Suppressor macrophage (primary cell): ENCODE measurements at regions not wholly inside any gene's neighbourhood (a gene's known extent, or its start where the extent isn't known, plus 50 kb on each side); places are given as distances from the start of the nearest gene placed in this dataset.

Experiments used
- DNase-seq, 4 experiments: peaks; one replicate each; pipeline ENCODE4 v3.0.0-alpha.2; 2020 to 2022

DNA sequence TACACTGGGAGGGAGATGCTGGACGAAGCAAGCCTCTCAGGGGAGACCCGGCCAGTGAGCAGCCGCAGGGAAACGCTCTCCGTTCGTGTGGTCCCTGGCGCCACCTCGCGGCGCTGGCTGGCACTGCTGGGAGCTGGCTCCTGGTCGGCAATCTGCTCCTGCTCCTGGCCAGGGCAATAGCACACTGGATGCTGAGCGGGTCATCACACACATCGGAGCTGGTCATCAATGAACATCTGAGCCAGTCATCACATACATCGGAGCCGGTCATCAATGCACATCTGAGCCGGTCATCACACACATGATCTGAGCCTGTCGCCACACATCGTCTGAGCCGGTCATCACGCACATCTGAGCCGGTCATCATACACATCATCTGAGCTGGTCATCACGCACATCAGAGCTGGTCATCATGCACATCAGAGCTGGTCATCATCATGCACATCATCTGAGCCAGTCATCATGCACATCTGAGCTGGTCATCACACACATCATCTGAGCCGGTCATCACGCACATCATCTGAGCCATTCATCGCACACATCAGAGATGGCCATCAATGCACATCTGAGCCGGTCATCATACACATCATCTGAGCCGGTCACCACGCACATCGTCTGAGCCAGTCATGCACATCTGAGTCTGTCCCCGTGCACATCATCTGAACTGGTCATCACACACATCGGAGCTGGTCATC lies 217.3 kb downstream of the RBFOX3 start:
- DNase-seq: peak; percentile 69 to 88 (median 84)

DNA sequence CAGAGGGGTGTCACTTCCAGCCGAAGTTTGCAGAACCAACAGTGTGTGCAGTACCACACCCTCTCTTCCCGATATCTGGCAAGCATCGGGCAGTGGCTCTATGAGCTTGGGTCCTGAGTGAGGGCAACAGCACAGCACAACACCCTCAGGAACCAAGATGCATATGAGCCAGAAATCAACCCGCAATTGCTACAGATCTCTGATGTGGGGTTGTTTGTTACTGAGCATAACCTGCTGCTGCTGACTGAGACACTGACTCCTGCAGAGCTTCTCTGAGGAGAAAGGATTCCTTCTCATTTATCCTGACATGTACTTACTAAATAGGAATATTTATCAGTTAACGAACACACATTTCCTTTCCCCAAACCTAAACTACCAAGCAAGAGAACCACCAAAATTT lies 218.3 kb downstream of the RBFOX3 start:
- no peak for DNase-seq

DNA sequence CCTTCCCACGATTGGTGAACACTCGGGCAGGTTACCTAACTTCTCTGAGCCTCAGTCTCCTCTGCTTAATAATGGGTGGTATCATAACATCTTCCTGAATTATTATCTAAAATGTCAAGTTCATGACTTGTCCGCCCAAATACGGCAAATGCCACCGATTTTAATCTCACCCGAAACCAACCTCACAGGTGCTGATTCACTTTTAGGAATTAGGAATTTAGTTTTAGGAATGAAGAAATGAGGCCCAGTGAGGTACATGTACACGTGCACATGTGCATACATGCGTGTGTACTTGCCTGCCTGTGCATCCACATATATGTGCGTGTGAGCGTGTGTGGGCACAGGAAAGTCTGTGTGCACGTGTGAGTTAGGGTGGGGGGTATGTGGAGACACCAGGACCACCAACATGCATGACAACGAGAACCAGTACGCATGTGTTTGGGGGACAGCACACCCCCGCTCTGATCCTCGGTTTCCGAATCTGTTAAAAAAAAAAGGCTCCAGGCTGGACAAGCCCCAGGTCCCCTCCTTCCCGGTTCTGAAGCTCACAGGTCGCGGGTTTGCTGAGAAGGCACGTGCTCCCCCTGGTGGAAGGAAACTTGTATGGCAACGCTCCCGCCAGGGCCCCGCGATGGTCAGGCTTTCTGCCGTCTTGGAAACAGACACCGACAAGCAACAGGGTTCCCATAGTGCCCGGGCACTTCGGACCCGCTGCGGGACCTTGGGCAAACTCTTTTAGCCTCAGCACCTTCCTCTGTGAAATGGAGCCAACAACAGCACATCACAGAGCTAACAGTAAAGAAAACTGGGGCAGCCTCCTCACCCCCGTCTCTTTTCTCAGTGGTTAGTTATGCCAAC lies 219.2 kb downstream of the RBFOX3 start:
- DNase-seq: peak; percentile 70 to 84 (median 83)

DNA sequence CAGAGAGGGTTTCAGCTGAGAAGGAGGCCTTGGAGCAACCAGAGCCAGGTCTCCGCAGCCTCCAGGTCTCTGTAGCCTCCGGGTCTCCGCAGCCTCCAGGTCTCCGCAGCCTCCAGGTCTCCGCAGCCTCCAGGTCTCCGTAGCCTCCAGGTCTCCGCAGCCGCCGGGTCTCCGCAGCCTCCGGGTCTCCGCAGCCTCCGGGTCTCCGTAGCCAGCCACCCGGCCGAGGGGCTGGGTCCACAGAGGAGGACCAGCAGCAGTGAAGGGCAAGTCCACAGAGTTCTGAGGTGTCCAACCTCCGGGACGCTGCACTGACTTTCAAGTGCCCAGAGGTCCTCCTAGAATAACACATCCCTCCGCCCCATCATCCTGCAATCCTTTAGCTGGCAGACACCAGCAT lies 221.0 kb downstream of the RBFOX3 start:
- DNase-seq: no peak

DNA sequence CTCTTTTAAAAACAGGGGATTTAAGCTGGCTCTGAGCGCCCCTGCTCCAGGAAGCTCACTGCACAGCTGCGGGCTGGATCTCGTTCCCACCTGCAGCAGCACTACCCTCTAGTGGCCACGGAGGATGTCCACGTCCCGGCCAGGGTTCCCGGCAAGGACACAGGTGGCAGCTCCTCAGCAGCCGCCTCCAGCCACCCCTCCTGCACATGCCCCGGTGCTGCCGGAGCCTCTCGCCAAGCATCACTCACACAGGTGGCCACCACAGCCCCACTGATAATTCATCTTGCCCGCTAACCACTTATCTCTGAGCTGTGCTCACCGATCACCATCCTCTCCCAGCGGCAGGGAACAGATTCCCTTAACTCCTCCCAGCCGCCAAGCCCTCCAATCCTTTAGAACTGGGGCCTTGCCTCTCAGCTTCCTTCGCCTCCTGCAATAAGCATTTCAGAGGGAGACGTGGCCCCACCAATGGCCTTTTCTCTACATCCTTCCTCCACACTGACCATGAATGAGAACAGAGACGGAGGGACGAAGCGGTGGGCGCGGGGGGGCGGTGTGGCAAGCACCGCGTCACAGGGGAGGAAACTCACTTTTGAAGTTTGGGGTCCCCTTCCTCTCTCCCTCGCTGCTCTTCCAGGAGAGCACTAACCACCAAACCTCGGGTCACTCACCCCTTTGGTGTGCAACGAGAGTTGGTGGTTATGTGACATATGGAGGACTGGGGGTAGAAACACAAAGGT lies 222.1 kb downstream of the RBFOX3 start:
- peak; percentile 26 to 70 (median 45) for DNase-seq

DNA sequence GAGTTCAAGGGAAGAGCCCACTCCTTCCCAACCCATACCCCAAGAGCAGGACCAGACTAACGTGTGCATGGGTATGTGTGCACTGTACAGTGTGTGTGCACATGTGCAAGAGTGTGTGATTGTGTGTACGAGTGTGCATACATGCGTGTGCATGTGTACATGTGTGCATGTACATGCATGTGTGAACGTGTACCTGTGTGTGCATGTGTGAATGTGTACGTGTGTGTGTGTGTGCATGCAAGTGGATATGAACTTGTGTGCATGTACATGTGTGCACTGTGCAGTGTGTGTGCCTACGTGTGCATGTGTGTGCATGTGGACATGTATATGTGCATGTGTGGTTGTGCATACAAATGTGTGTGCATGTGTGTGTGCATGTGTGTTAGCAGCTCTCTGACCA lies 223.1 kb downstream of the RBFOX3 start:
- no peak for DNase-seq

DNA sequence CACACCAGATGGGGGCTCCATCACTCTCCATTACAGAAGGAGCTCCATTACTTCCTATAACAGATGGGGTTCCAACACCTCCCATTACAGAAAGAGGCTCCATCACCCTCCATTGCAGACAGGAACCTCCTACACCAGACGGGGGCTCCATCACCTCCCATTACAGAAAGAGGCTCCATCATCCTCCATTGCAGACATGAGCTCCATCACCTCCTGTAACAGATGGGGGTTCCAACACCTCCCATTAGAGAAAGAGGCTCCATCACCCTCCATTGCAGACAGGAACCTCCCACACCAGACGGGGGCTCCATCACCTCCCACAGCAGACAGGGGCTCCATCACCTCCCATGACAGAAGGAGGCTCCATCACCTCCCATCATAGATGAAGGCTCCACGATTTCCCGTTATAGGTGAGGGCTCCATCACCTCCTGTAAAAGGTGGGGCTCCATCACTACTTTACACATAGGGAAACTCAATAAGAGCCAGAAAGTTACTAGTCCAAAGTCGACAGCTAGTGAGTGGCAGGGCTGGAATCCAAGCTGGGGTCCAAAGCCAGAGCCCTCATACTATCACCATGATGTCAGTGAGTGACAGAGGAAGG lies 224.8 kb downstream of the RBFOX3 start:
- no peak for DNase-seq

DNA sequence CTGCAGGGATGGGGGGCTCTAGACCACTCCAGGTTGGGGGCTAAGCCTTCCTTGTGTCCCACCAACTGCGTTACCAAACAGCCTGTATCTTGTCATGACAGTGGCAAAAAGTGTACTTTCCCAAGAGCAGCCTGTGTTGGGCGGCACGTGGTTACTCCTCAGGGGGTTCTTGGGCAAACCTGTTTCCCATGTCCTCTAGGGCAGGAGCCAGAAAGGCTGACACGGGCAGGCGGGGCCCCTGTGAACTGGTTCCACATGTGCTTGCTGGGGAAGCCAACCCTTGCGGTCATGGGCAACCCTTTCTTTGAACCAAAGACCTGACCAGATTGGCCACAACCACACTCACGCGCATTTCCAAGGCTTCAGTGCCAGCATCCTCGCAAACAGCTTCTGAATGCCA lies 228.5 kb downstream of the RBFOX3 start:
- DNase-seq: no peak

DNA sequence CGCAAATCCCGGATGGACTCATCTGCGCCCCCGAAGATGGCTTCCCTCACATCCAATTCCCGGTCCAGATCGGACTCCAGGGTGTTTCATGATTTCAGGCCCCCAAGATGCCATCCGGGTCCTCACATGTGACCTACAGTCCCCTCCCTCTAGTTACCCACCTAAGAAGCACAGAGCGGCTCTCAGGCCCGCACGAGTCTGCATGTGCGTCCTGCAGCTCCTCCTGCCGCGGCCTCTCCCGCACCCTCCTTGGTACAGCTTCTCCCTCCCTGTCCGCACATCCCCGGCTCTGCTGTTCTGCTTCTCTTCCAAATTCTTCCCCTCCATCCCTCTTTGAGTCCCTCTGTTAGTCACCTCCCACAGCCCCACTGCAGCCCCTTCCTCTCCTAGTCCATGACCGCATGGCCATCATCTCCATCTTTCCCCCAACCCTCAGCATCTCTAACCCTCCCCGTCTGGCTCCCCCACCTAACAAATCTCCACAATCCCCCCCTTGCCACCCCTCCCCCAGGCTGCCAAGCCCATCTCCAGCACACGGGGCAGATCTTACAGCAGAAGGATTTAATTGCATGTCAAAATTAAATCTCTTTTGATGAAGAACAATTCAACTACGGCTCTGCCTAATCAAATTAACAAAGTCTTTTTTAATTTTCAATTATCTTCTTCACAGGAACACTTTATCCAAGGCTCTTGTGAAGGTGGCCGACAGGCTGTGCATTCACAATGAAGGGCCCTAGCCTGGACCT lies 231.0 kb downstream of the RBFOX3 start:
- no peak for DNase-seq

DNA sequence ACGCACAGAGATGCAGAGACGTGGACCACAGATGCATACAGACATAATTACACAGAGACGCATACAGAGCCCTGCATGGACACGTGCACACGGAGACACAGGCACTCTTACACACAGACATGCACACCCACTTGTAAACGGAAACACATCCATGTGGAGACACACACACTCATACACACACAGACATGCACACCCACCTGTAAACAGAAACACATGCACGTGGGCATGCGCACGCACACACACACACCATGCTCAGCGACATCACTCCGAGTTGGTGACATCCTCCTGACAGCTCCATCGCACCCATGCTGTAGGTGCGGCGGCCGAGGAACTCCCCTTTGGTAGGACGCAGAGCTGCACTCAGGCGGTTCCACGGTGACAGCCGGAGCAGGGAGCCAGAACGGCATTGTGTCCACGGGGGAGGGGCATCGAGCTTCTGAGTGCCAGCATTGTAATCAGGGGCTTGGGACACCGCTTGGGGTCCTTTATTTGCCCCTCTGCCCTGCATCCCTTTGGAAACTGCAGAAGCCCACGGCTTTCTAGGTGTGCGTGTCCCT lies 233.5 kb downstream of the RBFOX3 start:
- no peak for DNase-seq

DNA sequence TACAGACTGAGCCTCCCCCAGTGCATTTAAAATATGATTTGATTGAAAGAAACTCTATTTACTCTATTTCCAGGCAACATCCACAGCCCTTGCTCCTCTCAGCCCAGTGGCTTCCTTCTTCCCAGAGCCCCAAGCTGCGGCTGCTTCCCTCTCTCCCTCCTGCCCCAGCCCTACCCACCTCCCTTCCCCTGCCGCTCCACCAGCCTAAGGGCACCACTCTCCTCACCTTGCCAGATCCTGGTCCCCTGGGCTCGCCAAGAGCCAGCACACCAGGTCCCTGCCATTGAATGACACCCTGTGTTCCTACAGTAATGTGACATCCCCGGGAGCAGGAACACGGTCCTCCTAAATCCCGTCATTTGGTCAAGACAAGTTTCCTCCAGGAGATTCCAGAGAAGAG lies 236.0 kb downstream of the RBFOX3 start:
- no peak for DNase-seq

DNA sequence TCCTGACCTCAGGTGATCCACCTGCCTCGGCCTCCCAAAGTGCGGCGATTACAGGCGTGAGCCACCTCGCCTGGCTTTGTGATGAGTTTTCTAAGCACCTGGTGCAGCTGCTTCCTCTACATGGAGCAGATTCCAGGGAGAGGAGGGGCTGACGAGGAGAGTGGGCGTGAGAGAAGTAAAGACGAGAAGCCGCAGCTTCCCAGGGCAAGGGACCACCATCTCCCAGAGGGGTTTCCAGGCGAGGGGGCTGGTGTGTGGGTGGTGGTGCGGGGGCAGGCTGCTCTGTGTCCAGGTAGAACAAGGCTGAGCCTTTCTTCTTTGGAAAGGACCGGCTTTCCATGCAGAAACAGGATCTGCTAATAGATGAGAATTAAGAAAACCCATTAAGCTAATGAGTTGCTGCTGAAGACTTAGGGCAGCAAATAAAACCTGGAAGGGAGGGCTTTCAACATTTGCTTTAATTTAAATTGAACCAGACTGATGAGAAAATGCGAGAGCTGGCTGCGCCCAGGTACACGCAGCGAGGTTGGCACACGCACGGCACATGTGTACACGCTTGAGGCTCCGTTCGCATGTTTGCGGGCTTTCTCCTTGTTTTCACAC lies 236.7 kb downstream of the RBFOX3 start:
- no peak for DNase-seq

DNA sequence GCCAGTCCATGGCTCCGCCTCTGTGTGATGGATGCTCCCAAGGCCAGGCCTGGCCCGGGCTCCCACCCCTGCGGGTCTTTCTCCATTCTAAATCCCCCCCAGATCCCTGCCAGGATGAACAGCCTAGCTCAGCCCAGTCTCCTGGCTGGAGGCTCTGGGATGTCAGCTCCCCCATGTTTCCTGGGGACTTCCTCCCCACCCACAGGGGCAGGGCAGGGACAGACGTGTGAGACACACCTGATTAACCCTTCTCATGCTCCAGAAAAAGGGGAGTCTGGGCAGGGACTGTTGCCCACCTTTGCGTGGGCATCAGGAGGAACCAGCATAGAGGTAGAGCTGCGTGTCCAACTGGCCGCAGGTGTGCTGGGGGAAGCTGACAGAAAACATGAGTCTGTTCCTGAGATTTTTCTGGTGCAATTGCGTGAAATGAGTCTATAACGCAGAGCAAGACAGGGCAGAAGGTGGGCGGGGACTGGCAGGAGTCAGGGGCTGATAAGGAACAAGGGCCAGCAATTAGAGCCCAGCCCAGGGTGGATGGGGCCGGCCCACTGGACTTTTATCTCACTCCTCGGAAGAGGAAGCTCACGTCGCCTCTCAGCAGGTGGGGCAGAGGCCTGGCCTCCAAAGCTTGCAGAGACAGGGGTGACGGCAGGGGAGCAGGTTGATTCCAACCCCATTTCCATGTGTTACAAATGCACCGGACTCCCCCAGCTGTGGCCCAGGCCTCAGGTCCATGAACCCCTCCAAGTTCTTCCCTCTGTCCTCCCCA lies 238.2 kb downstream of the RBFOX3 start:
- no peak for DNase-seq

DNA sequence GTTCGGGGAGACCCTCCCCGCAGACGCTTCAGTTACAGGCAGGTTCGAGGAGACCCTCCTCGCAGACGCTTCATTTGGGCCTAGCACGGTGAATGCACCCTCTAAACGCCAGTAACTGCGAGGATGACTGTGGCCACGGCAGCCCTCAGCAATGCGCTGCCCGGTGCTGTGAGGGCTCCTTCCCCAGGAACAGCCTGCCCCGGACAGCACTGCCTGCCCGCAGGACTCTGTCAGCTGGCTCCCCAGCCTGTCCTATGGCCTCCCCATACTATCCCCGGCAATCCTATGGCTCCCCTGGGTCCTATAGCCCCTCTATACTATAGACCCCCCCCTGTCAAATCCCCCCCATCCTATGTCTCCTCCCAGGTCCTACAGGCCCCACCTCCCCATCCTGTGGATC lies 238.9 kb downstream of the RBFOX3 start:
- DNase-seq: no peak

DNA sequence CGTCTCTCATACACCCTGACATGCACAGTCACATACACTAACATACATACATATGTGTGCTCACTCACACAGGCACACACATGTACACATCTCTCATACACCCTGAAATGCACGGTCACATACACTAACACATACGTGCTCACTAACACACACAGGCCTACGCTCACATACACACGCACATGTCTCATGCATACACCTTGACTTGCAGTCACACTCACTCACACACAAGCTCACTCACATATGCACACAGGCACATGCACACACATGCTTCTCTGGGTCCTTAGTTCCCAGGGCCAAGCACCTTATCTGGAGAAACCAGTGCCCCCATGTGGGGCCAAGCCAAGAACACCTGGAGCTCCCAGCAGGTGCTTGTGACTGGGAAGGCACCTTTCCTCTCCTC lies 240.3 kb downstream of the RBFOX3 start:
- DNase-seq: no peak

DNA sequence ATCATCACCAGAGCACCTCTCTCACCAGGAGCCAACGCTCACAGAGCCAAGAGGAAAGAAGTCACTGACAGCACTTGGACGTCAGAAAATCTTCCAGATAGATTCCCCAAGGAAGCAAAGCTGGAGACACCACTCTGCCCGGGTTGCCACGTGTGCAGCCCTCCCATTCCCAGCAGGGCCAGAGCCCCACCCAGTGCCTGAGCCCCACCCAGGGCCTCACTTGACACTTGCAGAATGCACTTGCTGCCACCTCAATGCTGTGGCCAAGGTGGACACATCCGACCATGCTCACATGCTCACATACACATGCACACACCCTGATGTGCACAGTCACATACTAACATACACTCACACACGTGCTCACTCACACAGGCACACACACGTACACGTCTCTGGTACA lies 240.7 kb downstream of the RBFOX3 start:
- no peak for DNase-seq

DNA sequence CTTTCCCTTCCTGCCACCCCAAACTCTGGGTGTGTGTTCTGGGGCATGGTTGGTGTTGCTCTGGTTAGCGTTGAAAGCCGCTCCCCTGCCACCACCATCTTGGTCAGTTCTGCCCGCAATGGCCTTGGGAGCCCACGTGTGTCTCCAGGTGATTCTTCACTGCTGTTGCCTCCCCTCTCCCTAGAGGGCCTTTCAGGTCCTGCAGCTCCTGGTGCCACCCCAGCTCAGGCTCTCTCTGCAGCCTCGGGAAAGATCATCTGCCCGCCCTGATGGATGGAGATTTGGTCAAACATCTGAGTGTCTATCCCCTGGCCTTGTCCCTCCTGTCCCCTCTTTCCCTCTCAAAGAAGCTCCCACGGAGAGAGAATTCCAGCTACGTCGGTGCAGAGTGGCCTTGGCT lies 241.3 kb downstream of the RBFOX3 start:
- no peak for DNase-seq

DNA sequence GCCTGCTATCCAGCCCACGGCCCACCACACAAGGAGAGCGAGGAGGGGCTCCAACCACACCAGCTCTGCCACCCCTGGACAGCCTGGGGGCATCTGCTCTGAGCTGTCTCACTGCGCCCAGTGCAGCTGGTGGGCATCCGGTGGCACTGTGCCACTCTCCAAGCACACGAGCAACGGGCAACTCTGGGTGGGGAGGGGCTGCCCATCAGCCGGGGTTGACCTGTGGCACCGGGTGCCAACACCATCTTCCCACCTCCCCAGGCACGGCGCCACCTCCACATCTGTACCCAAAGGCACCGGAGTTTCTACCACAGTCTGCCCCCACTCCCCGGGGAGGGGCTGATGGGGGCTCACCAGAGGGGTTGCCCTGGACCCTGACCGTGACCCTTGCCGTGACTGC lies 241.8 kb downstream of the RBFOX3 start:
- DNase-seq: no peak

DNA sequence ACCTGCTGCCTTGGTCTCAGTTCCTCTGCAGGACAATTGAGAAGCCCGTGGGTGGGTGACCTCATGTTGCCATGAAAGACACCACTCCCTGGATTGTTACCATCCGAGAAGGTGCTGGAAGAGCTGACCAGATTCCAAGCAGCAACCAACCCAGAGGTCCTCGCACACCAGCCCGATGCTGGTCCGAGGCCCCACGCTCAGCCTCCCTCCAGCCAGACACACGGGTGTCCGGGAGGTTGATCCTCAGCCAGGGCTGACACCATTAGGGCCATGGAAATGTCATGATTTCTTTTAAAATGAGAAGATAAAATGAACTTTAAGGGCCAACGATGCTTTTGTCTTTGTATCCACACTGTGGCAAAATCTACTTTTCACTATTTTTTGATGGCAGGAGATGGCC lies 242.3 kb downstream of the RBFOX3 start:
- no peak for DNase-seq

DNA sequence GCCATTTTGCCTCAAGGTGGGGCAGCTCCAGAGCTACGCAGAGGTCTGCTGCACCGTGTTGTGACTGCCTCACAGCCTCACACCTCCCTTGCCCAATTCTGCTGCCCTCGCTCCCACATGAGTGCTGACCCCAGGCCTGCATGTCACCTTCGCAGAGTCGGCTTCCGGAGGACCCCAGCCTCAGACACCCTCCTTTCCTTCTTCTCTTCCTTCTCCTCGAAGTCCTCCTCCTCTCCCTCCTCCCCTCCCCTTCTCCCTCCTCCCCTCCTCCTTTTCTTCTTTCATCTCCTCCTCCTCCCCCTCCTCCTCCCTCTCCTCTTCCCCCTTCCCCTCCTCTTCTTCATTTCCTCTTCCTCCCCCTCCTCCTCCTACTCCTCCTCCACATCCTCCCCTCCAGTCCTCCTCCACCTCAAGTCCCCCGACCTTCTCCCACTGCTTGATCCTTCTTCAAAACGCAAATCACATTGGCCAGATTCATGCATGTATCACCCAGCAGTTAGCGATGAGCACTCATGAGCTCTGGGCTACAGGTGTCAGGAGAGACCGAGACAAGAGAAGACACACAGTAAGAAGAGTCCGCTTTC lies 243.8 kb downstream of the RBFOX3 start:
- DNase-seq: no peak
